MM.1S (cell line): ENCODE measurements at regions not wholly inside any gene's neighbourhood (a gene's known extent, or its start where the extent isn't known, plus 50 kb on each side); places are given as distances from the start of the nearest gene placed in this dataset.

Experiments used
- DNase-seq: peaks from one replicate; pipeline ENCODE4 v3.0.0-alpha.2; 2015
- H2AFZ ChIP-seq: fragments of 300-600 bp; sonication (generic); 2 replicates; pipeline ENCODE4 v1.6.0; 2016; ENCODE audit warnings: antibody characterized with exemption, low read length
- H3F3A ChIP-seq: fragments of 300-600 bp; sonication (generic); 2 replicates; pipeline ENCODE4 v1.6.1; 2016; ENCODE audit warnings: mild to moderate bottlenecking, antibody characterized with exemption, low read length, moderate library complexity, mixed read lengths; ENCODE audit not compliant: insufficient read depth
- H3K27ac ChIP-seq: fragments of 300-600 bp; sonication (generic); 2 replicates; pipeline ENCODE4 v1.5.1; 2016; ENCODE audit warnings: mild to moderate bottlenecking, low read length
- H3K27me3 ChIP-seq: fragments of 300-600 bp; sonication (generic); replicated peaks from 2 replicates; pipeline ENCODE4 v1.6.0; 2016; ENCODE audit warnings: low read length; ENCODE audit not compliant: insufficient read depth
- H3K36me3 ChIP-seq: fragments of 300-600 bp; sonication (generic); replicated peaks from 2 replicates; pipeline ENCODE4 v1.6.1; 2016; ENCODE audit warnings: mild to moderate bottlenecking, low read length, mixed read lengths; ENCODE audit not compliant: insufficient read depth
- H3K4me1 ChIP-seq: fragments of 300-600 bp; sonication (generic); 2 replicates; pipeline ENCODE4 v1.6.1; 2016; ENCODE audit warnings: low read length, mixed read lengths
- H3K4me2 ChIP-seq: fragments of 300-600 bp; sonication (generic); 2 replicates; pipeline ENCODE4 v1.6.0; 2016; ENCODE audit warnings: low read depth, low read length
- H3K4me3 ChIP-seq: fragments of 300-600 bp; sonication (generic); 2 replicates; pipeline ENCODE4 v1.5.1; 2016; ENCODE audit warnings: low read length, mixed read lengths
- H3K79me2 ChIP-seq: fragments of 300-600 bp; sonication (generic); 2 replicates; pipeline ENCODE4 v1.6.1; 2016; ENCODE audit warnings: mixed run types, low read length, mixed read lengths
- H3K9ac ChIP-seq: fragments of 300-600 bp; sonication (generic); 2 replicates; pipeline ENCODE4 v1.6.1; 2016; ENCODE audit warnings: low read length, mixed read lengths
- H3K9me2 ChIP-seq: fragments of 300-600 bp; sonication (generic); replicated peaks from 2 replicates; pipeline ENCODE4 v1.6.1; 2016; ENCODE audit warnings: mild to moderate bottlenecking, low read length, mixed read lengths; ENCODE audit not compliant: insufficient read depth
- H3K9me3 ChIP-seq: fragments of 300-600 bp; sonication (generic); replicated peaks from 2 replicates; pipeline ENCODE4 v1.6.1; 2016; ENCODE audit warnings: mild to moderate bottlenecking, low read length, mixed read lengths; ENCODE audit not compliant: insufficient read depth
- H4K20me1 ChIP-seq: fragments of 300-600 bp; sonication (generic); 2 replicates; pipeline ENCODE4 v1.6.1; 2016; ENCODE audit warnings: mild to moderate bottlenecking, low read length, moderate library complexity, mixed read lengths; ENCODE audit not compliant: insufficient read depth
- EZH2 ChIP-seq: fragments of 300-600 bp; sonication (generic); optimal IDR thresholded peaks from 2 replicates; pipeline ENCODE3; 2017; ENCODE audit warnings: low read depth, mild to moderate bottlenecking, antibody characterized with exemption, low read length, mixed read lengths
- EZH2phosphoT487 ChIP-seq: fragments of 300-600 bp; sonication (generic); IDR thresholded peaks from 2 replicates; pipeline ENCODE4 v1.6.1; 2018; ENCODE audit warnings: antibody characterized with exemption, low read length
- TF ChIP-seq, protein P1 (sequence below): fragments of 300-600 bp; sonication (generic); IDR thresholded peaks from 2 replicates; pipeline ENCODE4 v1.5.1; 2016; ENCODE audit warnings: antibody characterized with exemption, low read length, mixed read lengths

DNA sequence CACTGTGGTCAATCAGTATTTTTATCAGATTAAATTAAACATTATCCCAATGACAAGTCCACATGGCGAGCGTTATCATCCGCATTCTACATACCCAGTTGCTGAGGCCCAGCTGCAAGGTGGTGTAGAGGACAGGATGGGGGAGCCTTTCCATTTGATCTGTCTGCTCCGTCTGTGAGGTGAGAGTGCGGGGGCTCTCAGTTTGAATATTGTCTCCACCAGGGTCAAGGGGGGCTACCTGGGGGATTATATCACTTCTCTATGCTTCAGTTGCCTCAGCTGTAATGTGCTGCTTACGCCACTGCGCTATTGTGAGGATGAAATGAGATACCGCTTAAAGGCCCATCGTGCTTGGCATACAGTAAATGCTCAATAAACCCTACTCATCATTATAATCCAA, 1106.0 kb downstream of the BCL11B start:
- Histone ChIP-seq H3K4me1 (peaks cover 33% of the 10 kb centered on the region), H3K36me3 (no peaks in the 10 kb centered on the region), H3F3A (no peaks in the 10 kb centered on the region), H3K4me2 (no peak overlapping the region), H3K9me3 (no peaks in the 10 kb centered on the region), H3K9ac (no peak overlapping the region), H4K20me1 (no peaks in the 10 kb centered on the region), H3K27me3 (no peaks in the 10 kb centered on the region), H3K27ac (no peak overlapping the region), H2AFZ (no peak overlapping the region), H3K9me2 (no peaks in the 10 kb centered on the region), H3K79me2 (no peaks in the 10 kb centered on the region), H3K4me3 (no peak overlapping the region)
- no peak for TF ChIP-seq EZH2phosphoT487
- TF ChIP-seq, protein P1, sequence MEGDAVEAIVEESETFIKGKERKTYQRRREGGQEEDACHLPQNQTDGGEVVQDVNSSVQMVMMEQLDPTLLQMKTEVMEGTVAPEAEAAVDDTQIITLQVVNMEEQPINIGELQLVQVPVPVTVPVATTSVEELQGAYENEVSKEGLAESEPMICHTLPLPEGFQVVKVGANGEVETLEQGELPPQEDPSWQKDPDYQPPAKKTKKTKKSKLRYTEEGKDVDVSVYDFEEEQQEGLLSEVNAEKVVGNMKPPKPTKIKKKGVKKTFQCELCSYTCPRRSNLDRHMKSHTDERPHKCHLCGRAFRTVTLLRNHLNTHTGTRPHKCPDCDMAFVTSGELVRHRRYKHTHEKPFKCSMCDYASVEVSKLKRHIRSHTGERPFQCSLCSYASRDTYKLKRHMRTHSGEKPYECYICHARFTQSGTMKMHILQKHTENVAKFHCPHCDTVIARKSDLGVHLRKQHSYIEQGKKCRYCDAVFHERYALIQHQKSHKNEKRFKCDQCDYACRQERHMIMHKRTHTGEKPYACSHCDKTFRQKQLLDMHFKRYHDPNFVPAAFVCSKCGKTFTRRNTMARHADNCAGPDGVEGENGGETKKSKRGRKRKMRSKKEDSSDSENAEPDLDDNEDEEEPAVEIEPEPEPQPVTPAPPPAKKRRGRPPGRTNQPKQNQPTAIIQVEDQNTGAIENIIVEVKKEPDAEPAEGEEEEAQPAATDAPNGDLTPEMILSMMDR, result no peak
- no peak for TF ChIP-seq EZH2
- DNase-seq, result no peak

DNA sequence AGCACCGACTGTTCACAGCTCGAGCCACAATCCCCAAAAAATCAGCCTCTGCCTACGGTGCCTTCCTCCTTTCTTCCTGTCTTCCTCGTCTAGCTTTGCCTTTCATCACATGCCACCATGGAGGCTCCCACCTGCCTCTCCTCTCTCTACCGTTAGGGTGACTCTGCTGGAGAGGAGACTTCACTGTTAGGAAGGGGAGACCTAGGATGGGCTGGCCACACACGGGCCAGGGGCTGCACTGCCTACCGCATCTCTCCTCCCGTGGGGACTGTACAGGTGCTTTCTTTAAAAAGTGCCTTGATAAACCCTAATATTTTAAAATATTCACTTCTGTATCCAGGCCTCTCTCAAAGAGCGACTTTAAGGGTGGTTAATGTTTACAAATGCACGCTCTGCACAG, 1104.7 kb downstream of the BCL11B start:
- no peak for TF ChIP-seq EZH2
- TF ChIP-seq, protein P1, result no peak
- no peak for TF ChIP-seq EZH2phosphoT487
- Histone ChIP-seq H3K4me1 (peaks cover 46% of the 10 kb centered on the region), H4K20me1 (no peaks in the 10 kb centered on the region), H3K27ac (peak overlapping the region; percentile 75; the same call in 1 of the 2 replicates), H3K4me2 (no peak overlapping the region; the same call in 1 of the 2 replicates), H3K79me2 (no peaks in the 10 kb centered on the region), H3K9me2 (no peaks in the 10 kb centered on the region), H3K9ac (peak overlapping the region; percentile 25), H2AFZ (0 out of 2 replicates have a peak overlapping the region, but pooled peaks have one; percentile 31), H3F3A (peaks cover 10% of the 10 kb centered on the region), H3K36me3 (no peaks in the 10 kb centered on the region), H3K9me3 (no peaks in the 10 kb centered on the region), H3K4me3 (no peak overlapping the region), H3K27me3 (no peaks in the 10 kb centered on the region)
- no peak for DNase-seq

DNA sequence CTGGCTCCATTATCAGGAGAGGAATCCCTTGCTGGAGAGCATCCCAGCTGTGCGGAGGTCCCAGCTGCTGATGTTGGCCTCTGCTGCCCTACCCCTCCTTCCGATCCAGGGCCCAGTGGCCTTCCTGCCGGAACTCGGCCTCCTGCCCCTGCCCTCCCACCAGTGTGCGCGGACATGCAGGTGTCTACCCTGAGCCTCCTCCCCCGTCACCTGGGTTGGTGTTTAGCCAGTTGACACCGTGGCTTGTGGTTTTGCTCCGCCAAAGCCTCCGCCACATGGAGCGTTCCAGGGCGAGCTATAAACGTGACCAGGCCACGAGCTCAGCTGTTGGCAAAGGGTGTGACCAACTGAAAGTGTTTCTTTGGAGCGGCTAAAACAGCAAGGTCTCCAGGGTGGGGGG, 1104.3 kb downstream of the BCL11B start:
- DNase-seq, result peak; percentile 84
- Histone ChIP-seq H3K36me3 (no peaks in the 10 kb centered on the region), H3K79me2 (no peaks in the 10 kb centered on the region), H3K9me3 (no peaks in the 10 kb centered on the region), H3K4me1 (peaks cover 50% of the 10 kb centered on the region), H3K27ac (peak overlapping the region; percentile 75; the same call in 1 of the 2 replicates), H3K9me2 (no peaks in the 10 kb centered on the region), H4K20me1 (no peaks in the 10 kb centered on the region), H3K4me2 (no peak overlapping the region; the same call in 1 of the 2 replicates), H3K4me3 (no peak overlapping the region), H3F3A (peaks cover 15% of the 10 kb centered on the region), H2AFZ (0 out of 2 replicates have a peak overlapping the region, but pooled peaks have one; percentile 31), H3K9ac (peak overlapping the region; percentile 25), H3K27me3 (no peaks in the 10 kb centered on the region)
- TF ChIP-seq EZH2 (no peak), EZH2phosphoT487 (no peak)
- TF ChIP-seq, protein P1, result no peak
